GM12878 (cell line): ENCODE measurements at regions not wholly inside any gene's neighbourhood (a gene's known extent, or its start where the extent isn't known, plus 50 kb on each side); places are given as distances from the start of the nearest gene placed in this dataset.

Experiments used
- ATAC-seq: fragments of 200-7000 bp; cut with Tn5 transposase; 3 replicates; pipeline ENCODE4 v1.9.1; 2020; ENCODE audit warnings: mild to moderate bottlenecking, moderate library complexity
- BruUV-seq: library from RNA; stranded (reverse); fragments of 400-500 nt; replicated peaks from 2 replicates; lab custom pipeline; 2021; lab: Mats Ljungman, UMichigan
- CTCF ChIA-PET: fragments of 300-600 bp; sonication (Branson Sonifier 250); formaldehyde crosslinking; extraction: SDS; loops from one replicate; lab custom pipeline; 2021; ENCODE audit warnings: inconsistent platforms; lab: Yijun Ruan, JAX
- POLR2A ChIA-PET: fragments of 350-600 bp; formaldehyde crosslinking; extraction: SDS; loops from one replicate; lab custom pipeline; 2021; ENCODE audit warnings: inconsistent platforms; lab: Charles Lee
- RAD21 ChIA-PET: fragments of 300-600 bp; sonication (Branson Sonifier 250); formaldehyde crosslinking; loops from one replicate; lab custom pipeline; 2023; ENCODE audit warnings: antibody characterized with exemption; ENCODE audit not compliant: unreplicated experiment; lab: Charles Lee
- SMC1A ChIA-PET: fragments of 300-600 bp; sonication (Branson Sonifier 250); formaldehyde crosslinking; loops from one replicate; lab custom pipeline; 2023; ENCODE audit not compliant: unreplicated experiment, uncharacterized antibody; lab: Charles Lee
- DNase-seq: peaks from one replicate; pipeline ENCODE4 v3.0.0-alpha.2; 2011; ENCODE audit warnings: low read depth, low spot score
- FAIRE-seq: peaks from 3 replicates; lab custom pipeline; 2011; peaks lifted over from hg19 to GRCh38; lab: Jason Lieb, UNC
- H2AFZ ChIP-seq: 2 replicates; pipeline ENCODE4 v1.6.0; 2011; ENCODE audit warnings: low read depth, low read length, control low read depth; ENCODE audit not compliant: control insufficient read depth
- H3K27ac ChIP-seq: 2 replicates; pipeline ENCODE4 v1.5.1; 2011; ENCODE audit warnings: control low read depth; ENCODE audit not compliant: control insufficient read depth, insufficient read depth
- H3K27me3 ChIP-seq, 2 experiments: replicated peaks in 1 of 2; 2 replicates each; pipeline versions ENCODE4 v1.6.0 to v1.6.1; 2011; ENCODE audit warnings: low read length in 1 of 2; ENCODE audit not compliant: control insufficient read depth in 2 of 2, insufficient read depth in 2 of 2
- H3K36me3 ChIP-seq, 2 experiments: 2 replicates each; pipeline ENCODE4 v1.5.1; 2011; ENCODE audit warnings: low read length in 1 of 2; ENCODE audit not compliant: control insufficient read depth in 2 of 2, insufficient read depth in 2 of 2
- H3K4me1 ChIP-seq: 2 replicates; pipeline ENCODE4 v1.6.1; 2011; ENCODE audit warnings: mild to moderate bottlenecking, low read length, moderate library complexity, mixed read lengths; ENCODE audit not compliant: control insufficient read depth, insufficient read depth
- H3K4me2 ChIP-seq: 2 replicates; pipeline ENCODE4 v1.6.0; 2011; ENCODE audit warnings: control low read depth; ENCODE audit not compliant: control insufficient read depth, insufficient read depth
- H3K4me3 ChIP-seq: fragments of 200-600 bp; sonication (generic); 2 replicates; pipeline ENCODE4 v1.5.1; 2016
- H3K79me2 ChIP-seq: 2 replicates; pipeline ENCODE4 v1.6.0; 2011; ENCODE audit warnings: low read length; ENCODE audit not compliant: control insufficient read depth, insufficient read depth
- H3K9ac ChIP-seq: 2 replicates; pipeline ENCODE4 v1.8.0; 2011; ENCODE audit warnings: low read length, control low read depth, mixed read lengths; ENCODE audit not compliant: control insufficient read depth, insufficient read depth
- H3K9me3 ChIP-seq: replicated peaks from 3 replicates; pipeline ENCODE4 v1.5.1; 2011; ENCODE audit warnings: mild to moderate bottlenecking, low read length; ENCODE audit not compliant: control insufficient read depth, insufficient read depth
- H4K20me1 ChIP-seq: 2 replicates; pipeline ENCODE4 v1.6.0; 2011; ENCODE audit not compliant: control insufficient read depth, insufficient read depth
- BCL3 ChIP-seq: IDR thresholded peaks from 2 replicates; pipeline ENCODE4 v1.6.1; 2011; ENCODE audit warnings: borderline replicate concordance, low read depth, mild to moderate bottlenecking, moderate library complexity, low read length; ENCODE audit not compliant: insufficient read depth, poor library complexity, severe bottlenecking
- E2F4 ChIP-seq: IDR thresholded peaks from 2 replicates; pipeline ENCODE4 v1.6.1; 2012; ENCODE audit warnings: low read depth, low read length, improper control_type of control experiment
- KAT2A ChIP-seq: conservative IDR thresholded peaks from 2 replicates; pipeline ENCODE4 v1.6.1; 2011; ENCODE audit warnings: low read depth, low read length; ENCODE audit not compliant: control insufficient read depth
- MEF2B ChIP-seq: fragments of 450-650 bp; IDR thresholded peaks from 2 replicates; pipeline ENCODE4 v1.6.1; 2018; ENCODE audit warnings: mild to moderate bottlenecking, moderate library complexity; ENCODE audit not compliant: partially characterized antibody, poor library complexity, severe bottlenecking
- POLR2AphosphoS5 ChIP-seq: IDR thresholded peaks from 2 replicates; pipeline ENCODE4 v1.6.1; 2011; ENCODE audit warnings: mild to moderate bottlenecking, low read length, inconsistent platforms
- POU2F2 ChIP-seq: IDR thresholded peaks from 3 replicates; pipeline ENCODE4 v1.6.1; 2011; ENCODE audit warnings: low read depth, mild to moderate bottlenecking, low read length, borderline replicate concordance
- RELA ChIP-seq: fragments of 450-650 bp; IDR thresholded peaks from 2 replicates; pipeline ENCODE4 v1.8.0; 2014; ENCODE audit warnings: borderline replicate concordance; ENCODE audit not compliant: partially characterized antibody
- WGBS: methylation state at CpG from one replicate; pipeline ENCODE4 v1.1.6; 2016; ENCODE audit warnings: low lambda C conversion rate; ENCODE audit not compliant: insufficient replicate concordance, insufficient coverage; ENCODE audit errors: missing lambda C conversion rate; 5-methylcytosine and 5-hydroxymethylcytosine counted together
- in situ Hi-C: fragments of 300-500 bp; cut with MboI; formaldehyde crosslinking; loops from 9 replicates; pipeline ENCODE4 v1.14.3; 2018; ENCODE audit warnings: mixed read lengths
- intact Hi-C: fragments of 100-400 bp; cut with micrococcal nuclease; formaldehyde crosslinking; loops from one replicate; pipeline ENCODE4 v1.14.2; 2022; ENCODE audit not compliant: unreplicated experiment

- Histone ChIP-seq H3K9me3 (no peaks in the 10 kb centered on the region), H3K4me1 (no peaks in the 10 kb centered on the region), H3K9ac (no peak overlapping the region), H3K4me3 (no peak overlapping the region), H3K27me3 (peaks cover 0 to 3% of the 10 kb centered on the region in 2 experiments; a peak in 1 of 4 replicates), H3K4me2 (no peak overlapping the region), H4K20me1 (no peaks in the 10 kb centered on the region; the same call in 1 of the 2 replicates), H2AFZ (no peak overlapping the region), H3K36me3 (no peaks in the 10 kb centered on the region), H3K27ac (no peak overlapping the region), H3K79me2 (no peaks in the 10 kb centered on the region)
- DNase-seq (no peak), FAIRE-seq (no peak), ATAC-seq (no peak)
- TF ChIP-seq MEF2B (no peak), POLR2AphosphoS5 (no peak), RELA (no peak), KAT2A (no peak), E2F4 (no peak), POU2F2 (no peak), BCL3 (no peak)
- no TSS peak for BruUV-seq
- ChIA-PET POLR2A (no interaction called here), CTCF (interaction anchor here (0.6 kb wide), 1 partner anchor 174 kb away, joined by 3 read pairs; no protein-coding TSS in a partner anchor), SMC1A (no interaction called here), RAD21 (no interaction called here)
- in situ Hi-C loops = no loop called here
- 10% methylated on average over 6 of the region's 6 CpGs for WGBS
- intact Hi-C loops = no loop called here
These were observed 76.5 kb upstream of the CDH5 start for GRCh38 chr16:66289986-66290385.
